ENCODE measurements at regions not wholly inside any gene's neighbourhood (a gene's known extent, or its start where the extent isn't known, plus 50 kb on each side); places are given as distances from the start of the nearest gene placed in this dataset.
"Not testable (repeated sequence)": the region's sequence is repeated elsewhere in the genome, so short reads cannot be mapped to it uniquely, and the experiment has no call there.

- no peak for TF ChIP-seq CTCF (IDR thresholded peaks at IDR 0.05; ENCODE audit: control extremely low read depth, extremely low read depth, low read depth, missing control alignments)
- CTCF ChIA-PET, result interaction anchor here (0.7 to 0.8 kb wide), 2 partner anchors 14 to 17 kb away, joined by 3 read pairs; no protein-coding TSS in a partner anchor
- POLR2A ChIA-PET, result no interaction called here
- no peak for DNase-seq (ENCODE audit: extremely low spot score)
Measured at GRCh38 chr7:17109020-17109419, 189.4 kb upstream of the AHR start.

- POLR2A ChIA-PET; CTCF ChIA-PET; DNase-seq (ENCODE audit: extremely low spot score): not testable (repeated sequence)
Measured at GRCh38 chr7:17113770-17114169, 184.7 kb upstream of the AHR start.

GRCh38 chr7:17118412-17118811 is 180.0 kb upstream of the AHR start:
- ChIA-PET CTCF (interaction anchor here (2.1 kb wide), 1 partner anchor 15 kb away, joined by 7 read pairs; no protein-coding TSS in a partner anchor), POLR2A (no interaction called here)
- TF ChIP-seq CTCF (IDR thresholded peaks at IDR 0.05; ENCODE audit: control extremely low read depth, extremely low read depth, low read depth, missing control alignments), result no peak
- DNase-seq (ENCODE audit: extremely low spot score), result no peak

GRCh38 chr7:17120756-17121155 is 177.7 kb upstream of the AHR start:
- DNase-seq (ENCODE audit: extremely low spot score), result no peak
- POLR2A ChIA-PET, result no interaction called here
- TF ChIP-seq CTCF (IDR thresholded peaks at IDR 0.05; ENCODE audit: control extremely low read depth, extremely low read depth, low read depth, missing control alignments), result no peak
- CTCF ChIA-PET, result interaction anchor here (1.1 to 2.2 kb wide), 2 partner anchors 10 to 32 kb away, joined by 3 to 13 read pairs; no protein-coding TSS in a partner anchor

- TF ChIP-seq CTCF (IDR thresholded peaks at IDR 0.05; ENCODE audit: control extremely low read depth, extremely low read depth, low read depth, missing control alignments), result no peak
- no peak for DNase-seq (ENCODE audit: extremely low spot score)
- CTCF ChIA-PET, result no interaction called here
- POLR2A ChIA-PET, result no interaction called here
Measured at GRCh38 chr7:17121671-17122070, 176.8 kb upstream of the AHR start.

- no peak for TF ChIP-seq CTCF (IDR thresholded peaks at IDR 0.05; ENCODE audit: control extremely low read depth, extremely low read depth, low read depth, missing control alignments)
- ChIA-PET CTCF (interaction anchor here (1.0 kb wide), 1 partner anchor 60 kb away, joined by 4 read pairs; no protein-coding TSS in a partner anchor), POLR2A (no interaction called here)
- no peak for DNase-seq (ENCODE audit: extremely low spot score)
Measured at GRCh38 chr7:17123020-17123419, 175.4 kb upstream of the AHR start.

GRCh38 chr7:17126413-17127268 is 171.8 kb upstream of the AHR start:
- CTCF ChIA-PET, result interaction anchor here (0.6 to 2.4 kb wide), 11 partner anchors 10 to 171 kb away, joined by 3 to 9 read pairs (median 3); partner anchors contain the start of gene AHR
- no peak for TF ChIP-seq CTCF (IDR thresholded peaks at IDR 0.05; ENCODE audit: control extremely low read depth, extremely low read depth, low read depth, missing control alignments)
- DNase-seq (ENCODE audit: extremely low spot score), result peak; percentile 27
- POLR2A ChIA-PET, result interaction anchor here (0.6 to 1.1 kb wide), 3 partner anchors 26 to 182 kb away, joined by 3 to 5 read pairs (median 5); no protein-coding TSS in a partner anchor
